H9 (cell line): ENCODE measurements at regions not wholly inside any gene's neighbourhood (a gene's known extent, or its start where the extent isn't known, plus 50 kb on each side); places are given as distances from the start of the nearest gene placed in this dataset.

Experiments
- DNase-seq: peaks from one replicate; pipeline ENCODE4 v3.0.0-alpha.2; 2017
- H2AFZ ChIP-seq: one replicate; pipeline ENCODE4 v1.6.1; 2013; ENCODE audit warnings: mild to moderate bottlenecking, low read length, control low read depth, moderate library complexity
- H2AK5ac ChIP-seq: 2 replicates; pipeline ENCODE4 v1.6.1; 2013; ENCODE audit warnings: low read length, control low read depth, mixed read lengths; ENCODE audit not compliant: insufficient read length
- H2BK120ac ChIP-seq: one replicate; pipeline ENCODE4 v1.6.1; 2013; ENCODE audit warnings: low read depth, mild to moderate bottlenecking, low read length, control low read depth, inconsistent platforms; ENCODE audit not compliant: poor library complexity, severe bottlenecking
- H2BK12ac ChIP-seq: 2 replicates; pipeline ENCODE4 v1.6.1; 2013; ENCODE audit warnings: low read length, control low read depth, mixed read lengths, low read depth; ENCODE audit not compliant: insufficient read length
- H2BK15ac ChIP-seq: 2 replicates; pipeline ENCODE4 v1.6.1; 2013; ENCODE audit warnings: low read depth, low read length, control low read depth
- H2BK20ac ChIP-seq: one replicate; pipeline ENCODE4 v1.6.1; 2013; ENCODE audit warnings: low read depth, mild to moderate bottlenecking, low read length, control low read depth, inconsistent platforms; ENCODE audit not compliant: poor library complexity, severe bottlenecking
- H2BK5ac ChIP-seq: 2 replicates; pipeline ENCODE4 v1.6.1; 2013; ENCODE audit warnings: low read length, control low read depth, mixed read lengths; ENCODE audit not compliant: insufficient read length
- H3K14ac ChIP-seq: 2 replicates; pipeline ENCODE4 v1.6.1; 2013; ENCODE audit warnings: low read length, control low read depth; ENCODE audit not compliant: insufficient read depth
- H3K18ac ChIP-seq: 2 replicates; pipeline ENCODE4 v1.6.1; 2013; ENCODE audit warnings: low read depth, mild to moderate bottlenecking, mixed read lengths, low read length, control low read depth; ENCODE audit not compliant: insufficient read length
- H3K23ac ChIP-seq: 2 replicates; pipeline ENCODE4 v1.6.1; 2013; ENCODE audit warnings: low read length, control low read depth, mixed read lengths, low read depth; ENCODE audit not compliant: insufficient read length
- H3K23me2 ChIP-seq: 2 replicates; pipeline ENCODE4 v1.6.1; 2013; ENCODE audit warnings: low read depth, mild to moderate bottlenecking, mixed read lengths, low read length, control low read depth; ENCODE audit not compliant: insufficient read length, poor library complexity, severe bottlenecking
- H3K27ac ChIP-seq: 2 replicates; pipeline ENCODE4 v1.5.1; 2013; ENCODE audit warnings: low read length, control low read depth, mixed read lengths, low read depth; ENCODE audit not compliant: insufficient read length
- H3K27me3 ChIP-seq: 2 replicates; pipeline ENCODE4 v1.6.1; 2013; ENCODE audit warnings: low read length, control low read depth, inconsistent platforms; ENCODE audit not compliant: insufficient read depth
- H3K4ac ChIP-seq: 2 replicates; pipeline ENCODE4 v1.6.1; 2013; ENCODE audit warnings: low read depth, mild to moderate bottlenecking, control low read depth, inconsistent platforms, low read length, moderate library complexity
- H3K4me1 ChIP-seq: 2 replicates; pipeline ENCODE4 v1.6.1; 2013; ENCODE audit warnings: low read length, control low read depth, inconsistent platforms; ENCODE audit not compliant: insufficient read depth
- H3K4me2 ChIP-seq: 2 replicates; pipeline ENCODE4 v1.6.1; 2013; ENCODE audit warnings: low read length, control low read depth, mixed read lengths; ENCODE audit not compliant: insufficient read length, insufficient read depth
- H3K56ac ChIP-seq: 2 replicates; pipeline ENCODE4 v1.6.1; 2013; ENCODE audit warnings: low read depth, mild to moderate bottlenecking, mixed read lengths, low read length, control low read depth; ENCODE audit not compliant: insufficient read length
- H3K79me1 ChIP-seq: 2 replicates; pipeline ENCODE4 v1.6.1; 2013; ENCODE audit warnings: low read depth, mild to moderate bottlenecking, moderate library complexity, low read length, control low read depth, inconsistent platforms; ENCODE audit not compliant: insufficient read depth, poor library complexity, severe bottlenecking
- H3K79me2 ChIP-seq: 2 replicates; pipeline ENCODE4 v1.6.1; 2013; ENCODE audit warnings: low read length, control low read depth, inconsistent platforms; ENCODE audit not compliant: insufficient read depth
- H3K9ac ChIP-seq: 2 replicates; pipeline ENCODE4 v1.6.1; 2013; ENCODE audit warnings: low read length, control low read depth, mixed read lengths; ENCODE audit not compliant: insufficient read length; ENCODE audit errors: extremely low read depth
- H3K9me3 ChIP-seq: one replicate; pipeline ENCODE4 v1.6.1; 2013; ENCODE audit warnings: low read depth, low read length, inconsistent platforms; ENCODE audit not compliant: control insufficient read depth
- H3T11ph ChIP-seq: one replicate; pipeline ENCODE4 v1.6.1; 2013; ENCODE audit warnings: mild to moderate bottlenecking, low read length, control low read depth, inconsistent platforms
- H4K20me1 ChIP-seq: one replicate; pipeline ENCODE4 v1.6.1; 2013; ENCODE audit not compliant: control insufficient read depth, insufficient read length, insufficient read depth
- H4K5ac ChIP-seq: 2 replicates; pipeline ENCODE4 v1.6.1; 2013; ENCODE audit warnings: low read depth, mild to moderate bottlenecking, mixed read lengths, low read length, control low read depth; ENCODE audit not compliant: insufficient read length
- H4K8ac ChIP-seq: replicated peaks from 2 replicates; pipeline ENCODE4 v1.6.1; 2013; ENCODE audit warnings: low read length, control low read depth, mixed read lengths, low read depth; ENCODE audit not compliant: insufficient read length
- H4K91ac ChIP-seq: 2 replicates; pipeline ENCODE4 v1.6.1; 2013; ENCODE audit warnings: low read depth, mild to moderate bottlenecking, moderate library complexity, mixed read lengths, low read length, control low read depth; ENCODE audit not compliant: insufficient read length
- H3K27ac Mint-ChIP-seq, 3 experiments: 2 replicates in 2 of 3; 3 replicates in 1 of 3; pipeline ENCODE4 v1.8.0; 2020 to 2021; ENCODE audit warnings: mixed read lengths in 3 of 3, mild to moderate bottlenecking in 1 of 3, moderate library complexity in 1 of 3
- H3K27me3 Mint-ChIP-seq: 2 replicates; pipeline ENCODE4 v1.8.0; 2021; ENCODE audit warnings: low read depth, mild to moderate bottlenecking, moderate library complexity, mixed read lengths
- H3K36me3 Mint-ChIP-seq, 3 experiments: 2 replicates in 2 of 3; 3 replicates in 1 of 3; pipeline ENCODE4 v1.8.0; 2020 to 2021; ENCODE audit warnings: low read depth in 3 of 3, mixed read lengths in 3 of 3; ENCODE audit not compliant: insufficient read depth in 1 of 3
- H3K4me1 Mint-ChIP-seq, 2 experiments: 2 replicates each; pipeline ENCODE4 v1.8.0; 2020; ENCODE audit warnings: mixed read lengths in 2 of 2
- H3K4me3 Mint-ChIP-seq, 2 experiments: 2 replicates in 1 of 2; 3 replicates in 1 of 2; pipeline ENCODE4 v1.8.0; 2020 to 2021; ENCODE audit warnings: mild to moderate bottlenecking in 2 of 2, mixed read lengths in 2 of 2, moderate library complexity in 1 of 2
- H3K9me3 Mint-ChIP-seq, 2 experiments: 2 replicates in 1 of 2; 3 replicates in 1 of 2; pipeline ENCODE4 v1.8.0; 2020; ENCODE audit warnings: mild to moderate bottlenecking in 2 of 2, mixed read lengths in 2 of 2, moderate library complexity in 1 of 2
- CTCF ChIP-seq: fragments of 200-600 bp; sonication (generic); conservative IDR thresholded peaks from 3 replicates; pipeline ENCODE4 v1.8.0; 2021; ENCODE audit warnings: antibody characterized with exemption, mild to moderate bottlenecking

- Mint-ChIP-seq H3K4me1 (no peaks in the 10 kb centered on the region; a peak in 1 of 4 replicates), H3K36me3 (peaks cover 0 to 6% (median 0%) of the 10 kb centered on the region in 3 experiments; a peak in 2 of 7 replicates), H3K4me3 (no peak overlapping the region), H3K9me3 (peaks cover 5 to 7% of the 10 kb centered on the region in 2 experiments; a peak in 3 of 5 replicates), H3K27ac (no peak overlapping the region), H3K27me3 (no peaks in the 10 kb centered on the region)
- no peak for DNase-seq
- Histone ChIP-seq H2BK5ac (no peak overlapping the region), H3K9ac (no peak overlapping the region), H2AFZ (no peak overlapping the region), H3T11ph (no peak overlapping the region), H4K20me1 (no peaks in the 10 kb centered on the region), H3K4ac (no peak overlapping the region), H2BK12ac (no peak overlapping the region), H3K27me3 (no peaks in the 10 kb centered on the region), H3K23me2 (no peaks in the 10 kb centered on the region), H3K56ac (no peak overlapping the region), H3K79me1 (no peaks in the 10 kb centered on the region), H3K14ac (no peak overlapping the region), H3K4me2 (no peak overlapping the region), H2BK20ac (no peak overlapping the region), H4K5ac (no peak overlapping the region), H3K4me1 (no peaks in the 10 kb centered on the region), H4K91ac (no peak overlapping the region), H4K8ac (no peak overlapping the region), H3K79me2 (no peaks in the 10 kb centered on the region), H3K23ac (no peak overlapping the region), H3K27ac (no peak overlapping the region), H2BK120ac (no peak overlapping the region), H2AK5ac (no peak overlapping the region), H3K9me3 (no peaks in the 10 kb centered on the region), H3K18ac (no peak overlapping the region), H2BK15ac (no peak overlapping the region)
- no peak for TF ChIP-seq CTCF
Measured at GRCh38 chr4:102423375-102423774, 77.8 kb upstream of the NFKB1 start.
